Endothelial cell (in vitro differentiated cells): ENCODE measurements at regions not wholly inside any gene's neighbourhood (a gene's known extent, or its start where the extent isn't known, plus 50 kb on each side); places are given as distances from the start of the nearest gene placed in this dataset.

Experiments used
- DNase-seq: peaks from one replicate; pipeline ENCODE4 v3.0.0; 2021; ENCODE audit warnings: low spot score
- H3K27ac Mint-ChIP-seq: one replicate; pipeline ENCODE4 v1.8.0; 2021; ENCODE audit warnings: mixed read lengths, inconsistent platforms; ENCODE audit not compliant: unreplicated experiment
- H3K27me3 Mint-ChIP-seq: one replicate; pipeline ENCODE4 v1.8.0; 2021; ENCODE audit warnings: mild to moderate bottlenecking, moderate library complexity, mixed read lengths, inconsistent platforms; ENCODE audit not compliant: unreplicated experiment
- H3K36me3 Mint-ChIP-seq: one replicate; pipeline ENCODE4 v1.8.0; 2021; ENCODE audit warnings: mild to moderate bottlenecking, low read depth, mixed read lengths, inconsistent platforms; ENCODE audit not compliant: unreplicated experiment
- H3K4me1 Mint-ChIP-seq: one replicate; pipeline ENCODE4 v1.8.0; 2021; ENCODE audit warnings: mild to moderate bottlenecking, mixed read lengths, inconsistent platforms; ENCODE audit not compliant: unreplicated experiment
- H3K4me3 Mint-ChIP-seq: one replicate; pipeline ENCODE4 v1.8.0; 2021; ENCODE audit warnings: mild to moderate bottlenecking, mixed read lengths, inconsistent platforms; ENCODE audit not compliant: unreplicated experiment
- H3K9me3 Mint-ChIP-seq: one replicate; pipeline ENCODE4 v1.8.0; 2021; ENCODE audit warnings: mixed read lengths, inconsistent platforms; ENCODE audit not compliant: unreplicated experiment
- TF ChIP-seq, protein P1 (sequence below): fragments of 200-600 bp; sonication (generic); IDR thresholded peaks from one replicate; pipeline ENCODE4 v1.5.0; 2021; ENCODE audit warnings: antibody characterized with exemption; ENCODE audit not compliant: unreplicated experiment

DNA sequence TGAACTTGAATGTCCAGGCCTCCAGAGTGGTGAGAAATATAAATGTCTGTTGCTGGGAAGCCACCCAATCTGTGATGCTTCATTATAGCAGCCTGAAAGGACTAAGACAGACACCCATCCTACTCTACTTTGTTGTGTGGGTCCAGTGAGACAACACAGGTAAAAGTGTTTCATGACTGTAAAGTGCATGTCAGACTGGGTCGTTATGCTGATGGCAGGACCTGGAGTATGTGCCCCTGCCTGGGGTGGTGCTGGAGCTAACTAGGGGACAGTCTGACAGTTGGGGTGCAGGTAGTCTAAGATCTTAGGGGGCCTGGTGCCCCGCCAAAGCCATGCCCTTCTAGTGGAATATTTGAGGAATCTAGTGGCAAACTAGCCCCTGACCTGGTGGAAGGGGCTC is 165.6 kb downstream of the TRIM29 start:
- DNase-seq = no peak
- TF ChIP-seq, protein P1, sequence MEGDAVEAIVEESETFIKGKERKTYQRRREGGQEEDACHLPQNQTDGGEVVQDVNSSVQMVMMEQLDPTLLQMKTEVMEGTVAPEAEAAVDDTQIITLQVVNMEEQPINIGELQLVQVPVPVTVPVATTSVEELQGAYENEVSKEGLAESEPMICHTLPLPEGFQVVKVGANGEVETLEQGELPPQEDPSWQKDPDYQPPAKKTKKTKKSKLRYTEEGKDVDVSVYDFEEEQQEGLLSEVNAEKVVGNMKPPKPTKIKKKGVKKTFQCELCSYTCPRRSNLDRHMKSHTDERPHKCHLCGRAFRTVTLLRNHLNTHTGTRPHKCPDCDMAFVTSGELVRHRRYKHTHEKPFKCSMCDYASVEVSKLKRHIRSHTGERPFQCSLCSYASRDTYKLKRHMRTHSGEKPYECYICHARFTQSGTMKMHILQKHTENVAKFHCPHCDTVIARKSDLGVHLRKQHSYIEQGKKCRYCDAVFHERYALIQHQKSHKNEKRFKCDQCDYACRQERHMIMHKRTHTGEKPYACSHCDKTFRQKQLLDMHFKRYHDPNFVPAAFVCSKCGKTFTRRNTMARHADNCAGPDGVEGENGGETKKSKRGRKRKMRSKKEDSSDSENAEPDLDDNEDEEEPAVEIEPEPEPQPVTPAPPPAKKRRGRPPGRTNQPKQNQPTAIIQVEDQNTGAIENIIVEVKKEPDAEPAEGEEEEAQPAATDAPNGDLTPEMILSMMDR = no peak
- H3K9me3 Mint-ChIP-seq = no peaks in the 10 kb centered on the region

DNA sequence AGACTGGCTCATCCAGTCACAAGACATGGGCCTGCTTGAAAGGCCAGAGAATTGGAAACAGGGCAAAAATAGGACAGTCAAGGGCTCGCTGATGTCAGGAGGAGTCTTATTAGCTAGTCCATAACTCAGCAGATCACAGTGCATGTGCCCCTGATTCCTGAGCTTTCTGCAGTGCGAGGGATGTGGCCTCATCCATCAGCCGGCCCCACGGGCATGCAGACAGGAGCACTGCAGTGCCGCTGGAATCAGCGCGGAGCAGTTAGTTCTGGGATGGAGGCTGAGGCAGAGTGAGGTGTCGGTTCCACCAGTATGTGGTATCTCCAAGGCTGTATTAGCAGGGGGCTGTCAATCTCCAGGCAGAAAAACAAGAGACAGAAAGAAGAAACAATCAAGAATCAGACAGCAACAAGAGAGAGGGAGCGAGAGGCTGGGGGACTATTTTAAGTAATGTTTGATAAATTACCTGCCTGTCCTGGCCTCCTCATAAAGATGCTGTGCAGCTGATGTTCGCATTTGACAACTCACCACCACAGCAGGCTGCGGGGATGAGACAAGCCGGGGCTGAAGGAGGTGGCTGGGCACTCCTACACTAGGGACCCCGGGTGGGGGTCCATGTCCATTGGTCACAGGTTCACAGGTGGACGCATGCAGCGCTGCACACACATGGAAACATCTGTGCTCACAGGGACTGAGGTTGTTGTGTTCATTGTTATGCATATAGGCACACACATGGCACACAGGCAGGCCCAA is 167.2 kb downstream of the TRIM29 start:
- Mint-ChIP-seq H3K27ac (no peak overlapping the region), H3K4me1 (no peaks in the 10 kb centered on the region), H3K27me3 (peaks cover 3% of the 10 kb centered on the region), H3K4me3 (no peak overlapping the region), H3K36me3 (no peaks in the 10 kb centered on the region), H3K9me3 (no peaks in the 10 kb centered on the region)
- DNase-seq = no peak
- TF ChIP-seq, protein P1 = no peak

More for the DNA sequence above, 165.6 kb downstream of the TRIM29 start:
- Mint-ChIP-seq H3K4me1 (no peaks in the 10 kb centered on the region), H3K4me3 (no peak overlapping the region), H3K27me3 (peaks cover 5% of the 10 kb centered on the region), H3K27ac (no peak overlapping the region), H3K36me3 (no peaks in the 10 kb centered on the region)

DNA sequence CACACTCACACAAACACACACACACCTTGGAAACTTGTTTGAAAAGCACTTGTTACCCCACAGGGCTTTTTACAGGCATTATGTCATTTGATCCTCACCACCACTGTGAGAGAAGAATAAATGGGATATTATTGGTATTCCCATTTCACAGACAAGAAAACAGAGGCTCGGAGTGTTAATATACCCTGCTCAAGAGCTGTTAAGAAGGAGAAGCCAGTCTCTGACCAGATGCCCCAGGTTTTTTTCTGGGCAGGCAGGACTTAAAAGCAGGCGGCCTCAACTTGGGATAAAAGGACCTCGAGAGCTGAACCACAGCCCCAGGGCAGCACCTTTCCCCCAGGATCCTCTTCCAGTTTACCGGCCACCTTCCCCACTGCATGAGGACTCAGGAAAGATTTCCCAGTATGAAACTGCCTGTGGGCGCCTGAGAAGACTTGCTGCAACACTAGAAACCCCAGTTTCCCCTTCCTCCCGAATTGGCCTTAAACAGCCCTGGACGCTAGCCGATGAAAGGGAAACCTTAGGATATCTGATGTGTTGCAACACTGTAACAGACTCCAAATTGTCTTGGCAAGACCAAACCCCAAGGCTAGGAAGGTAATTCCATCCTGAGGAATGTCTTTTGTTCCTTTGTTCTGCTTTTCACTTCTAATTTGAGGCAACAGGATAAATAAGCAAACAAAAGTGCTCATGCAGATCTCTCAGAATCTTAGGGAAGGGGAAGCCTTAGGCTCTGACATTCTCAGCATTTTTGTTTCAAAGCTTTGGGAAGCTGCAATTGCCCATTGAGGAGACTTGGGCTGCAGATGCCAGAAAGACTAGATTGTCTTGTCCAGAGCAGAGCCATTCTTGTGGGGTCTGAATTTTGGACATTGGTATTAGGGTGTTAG is 173.5 kb downstream of the TRIM29 start:
- TF ChIP-seq, protein P1 = no peak
- H3K4me3 Mint-ChIP-seq = no peak overlapping the region
- no peak for DNase-seq
- no peaks in the 10 kb centered on the region for H3K27me3 Mint-ChIP-seq
- no peaks in the 10 kb centered on the region for H3K36me3 Mint-ChIP-seq
- no peaks in the 10 kb centered on the region for H3K4me1 Mint-ChIP-seq
- no peak overlapping the region for H3K27ac Mint-ChIP-seq
- no peaks in the 10 kb centered on the region for H3K9me3 Mint-ChIP-seq

DNA sequence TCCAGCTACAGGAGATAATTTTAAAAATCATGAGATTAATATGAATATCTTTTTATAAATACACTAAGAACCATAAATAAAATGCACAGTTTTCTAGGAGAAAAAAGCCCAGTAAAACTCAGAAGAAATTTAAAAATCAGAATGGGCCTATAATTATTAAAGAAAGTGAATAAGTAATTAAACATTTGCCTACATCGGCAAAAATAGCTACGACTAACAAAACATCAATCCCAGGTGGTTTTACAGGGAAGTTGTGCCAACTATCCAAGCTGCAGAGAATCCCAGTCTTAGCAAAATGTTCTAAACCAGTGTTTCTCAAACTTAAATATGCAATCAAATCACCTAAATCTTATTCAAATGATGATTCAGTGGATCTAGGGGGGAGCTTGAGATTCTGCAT is 180.0 kb downstream of the TRIM29 start:
- Mint-ChIP-seq H3K27ac (no peak overlapping the region), H3K4me3 (no peak overlapping the region), H3K36me3 (no peaks in the 10 kb centered on the region), H3K27me3 (no peaks in the 10 kb centered on the region), H3K9me3 (no peaks in the 10 kb centered on the region), H3K4me1 (no peaks in the 10 kb centered on the region)
- TF ChIP-seq, protein P1 = no peak
- DNase-seq = no peak

DNA sequence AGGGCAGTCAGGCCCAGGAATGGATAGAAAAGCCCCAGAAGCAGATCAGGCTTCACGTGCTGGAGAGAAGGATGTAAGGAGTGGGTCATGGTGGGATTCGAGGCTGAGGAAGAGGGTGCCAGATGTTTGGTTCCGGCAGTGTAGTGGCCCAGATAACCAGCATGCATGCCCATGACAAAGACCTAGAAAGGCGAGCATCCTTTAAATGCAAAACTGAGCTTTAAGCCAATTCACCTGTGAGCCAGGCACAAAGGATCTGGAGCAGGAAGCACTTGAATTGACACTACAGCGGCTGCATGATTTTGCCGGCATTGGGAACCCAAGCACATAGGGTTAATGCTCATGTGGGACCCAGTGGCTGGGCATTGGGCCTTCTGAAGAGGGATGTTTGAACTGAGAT is 185.5 kb downstream of the TRIM29 start:
- Mint-ChIP-seq H3K4me3 (no peak overlapping the region), H3K4me1 (no peaks in the 10 kb centered on the region), H3K9me3 (no peaks in the 10 kb centered on the region), H3K36me3 (no peaks in the 10 kb centered on the region), H3K27ac (no peak overlapping the region), H3K27me3 (peaks cover 3% of the 10 kb centered on the region)
- DNase-seq = no peak
- TF ChIP-seq, protein P1 = no peak
